Thyroid gland (tissue), 4 donors: ENCODE measurements at regions not wholly inside any gene's neighbourhood (a gene's known extent, or its start where the extent isn't known, plus 50 kb on each side); places are given as distances from the start of the nearest gene placed in this dataset.

Experiments
- CTCF ChIP-seq, 6 experiments: fragments of 200-600 bp in 3 of 6; fragments of 450-650 bp in 3 of 6; sonication (generic) in 3 of 6; IDR thresholded peaks; one replicate each; pipeline ENCODE4 v1.5.1; 2016 to 2019; ENCODE audit warnings: antibody characterized with exemption in 6 of 6, mild to moderate bottlenecking in 2 of 6, inconsistent platforms in 1 of 6, moderate library complexity in 1 of 6
- POLR2A ChIP-seq, 2 donors: fragments of 450-650 bp; IDR thresholded peaks; one replicate each; pipeline ENCODE4 v1.6.1; 2017; ENCODE audit warnings: antibody characterized with exemption in 2 of 2, mild to moderate bottlenecking in 2 of 2, moderate library complexity in 1 of 2

GRCh38 chr3:75115695-75116094 lies 501.2 kb upstream of the CNTN3 start:
- TF ChIP-seq POLR2A (IDR thresholded peaks at IDR 0.05) = no peak
- TF ChIP-seq CTCF (IDR thresholded peaks at IDR 0.05) = no peak
